ENCODE measurements at regions not wholly inside any gene's neighbourhood (a gene's known extent, or its start where the extent isn't known, plus 50 kb on each side); places are given as distances from the start of the nearest gene placed in this dataset.

GRCh38 chr11:23542816-23543215 is 682.5 kb upstream of the CCDC179 start:
- TF ChIP-seq CTCF (IDR thresholded peaks at IDR 0.05; ENCODE audit: low read depth, low read length, poor library complexity, severe bottlenecking) (no peak), EZH2phosphoT487 (IDR thresholded peaks at IDR 0.05; ENCODE audit: borderline replicate concordance, low read length) (no peak)

Data from DOHH2 (cell line).